HEK293 (cell line): ENCODE measurements at regions not wholly inside any gene's neighbourhood (a gene's known extent, or its start where the extent isn't known, plus 50 kb on each side); places are given as distances from the start of the nearest gene placed in this dataset.
"Not testable (repeated sequence)": the region's sequence is repeated elsewhere in the genome, so short reads cannot be mapped to it uniquely, and the experiment has no call there.

Source experiments
- BCL11B ChIP-seq: fragments of 450-650 bp; formaldehyde crosslinking; IDR thresholded peaks from 2 replicates; pipeline ENCODE4 v1.5.1; 2016; ENCODE audit warnings: low read depth, missing biosample characterization, missing genetic modification characterization
- CTCF ChIP-seq: fragments of 450-650 bp; formaldehyde crosslinking; IDR thresholded peaks from 2 replicates; pipeline ENCODE4 v1.5.1; 2016; ENCODE audit warnings: missing biosample characterization, missing genetic modification characterization
- MZF1 ChIP-seq: fragments of 450-650 bp; formaldehyde crosslinking; IDR thresholded peaks from 2 replicates; pipeline ENCODE4 v1.5.1; 2017; ENCODE audit warnings: missing biosample characterization, missing genetic modification characterization, borderline replicate concordance
- RBAK ChIP-seq: fragments of 450-650 bp; formaldehyde crosslinking; IDR thresholded peaks from 2 replicates; pipeline ENCODE4 v1.5.1; 2016; ENCODE audit warnings: missing biosample characterization, missing genetic modification characterization
- ZNF449 ChIP-seq: fragments of 450-650 bp; formaldehyde crosslinking; IDR thresholded peaks from 2 replicates; pipeline ENCODE4 v1.5.1; 2017; ENCODE audit warnings: missing biosample characterization, mild to moderate bottlenecking, missing genetic modification characterization, moderate library complexity

- not testable (repeated sequence) for TF ChIP-seq ZNF449; CTCF (tag by site-specific recombination); MZF1; BCL11B; RBAK
These were observed 137.5 kb upstream of the TP53TG3D start for GRCh38 chr16:32115562-32115961.
